ENCODE measurements at regions not wholly inside any gene's neighbourhood (a gene's known extent, or its start where the extent isn't known, plus 50 kb on each side); places are given as distances from the start of the nearest gene placed in this dataset.

DNA sequence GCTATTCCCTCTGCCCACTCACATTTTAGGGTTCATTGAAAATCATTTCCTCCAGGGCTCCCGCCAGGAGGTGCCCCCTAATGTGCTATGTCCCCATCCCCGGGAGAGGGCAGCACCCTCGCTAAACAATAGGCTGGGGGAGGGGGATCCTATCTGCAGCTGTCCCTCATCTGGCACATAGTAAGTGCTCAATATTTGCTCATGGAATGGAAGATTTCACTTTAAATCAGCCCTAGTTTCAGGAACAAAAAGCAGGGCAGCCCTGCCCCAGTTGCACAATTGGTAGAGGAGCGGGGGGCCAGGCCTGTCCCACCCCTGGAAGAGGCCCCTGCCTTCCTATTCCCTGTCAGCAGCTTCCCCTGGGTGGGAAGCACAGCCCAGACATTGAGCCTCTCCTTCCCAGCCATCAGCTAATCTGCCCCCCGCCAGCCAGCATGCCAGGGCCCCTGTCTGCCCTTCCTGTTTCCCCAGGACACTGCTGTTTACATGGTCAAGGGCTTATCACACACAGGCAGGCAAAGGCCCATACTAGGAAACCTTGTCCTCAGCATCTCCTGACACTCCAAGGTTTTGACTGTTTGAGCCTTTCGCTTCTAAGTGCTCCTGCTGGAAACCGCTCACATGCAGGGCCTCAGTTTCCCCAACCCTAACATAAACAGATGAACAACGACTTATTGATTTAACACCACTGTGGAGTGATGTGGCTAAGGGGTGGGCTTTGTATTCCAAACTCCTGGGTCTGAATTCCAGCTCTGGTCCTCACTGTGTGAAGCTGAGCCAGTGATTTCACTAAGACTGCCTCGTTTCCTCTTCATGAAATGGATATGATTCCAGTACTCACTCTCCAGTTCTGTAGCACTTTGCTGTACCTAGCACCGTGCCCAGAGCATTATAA lies 130.7 kb upstream of the ZMIZ1 start:
- no peak for DNase-seq

DNA sequence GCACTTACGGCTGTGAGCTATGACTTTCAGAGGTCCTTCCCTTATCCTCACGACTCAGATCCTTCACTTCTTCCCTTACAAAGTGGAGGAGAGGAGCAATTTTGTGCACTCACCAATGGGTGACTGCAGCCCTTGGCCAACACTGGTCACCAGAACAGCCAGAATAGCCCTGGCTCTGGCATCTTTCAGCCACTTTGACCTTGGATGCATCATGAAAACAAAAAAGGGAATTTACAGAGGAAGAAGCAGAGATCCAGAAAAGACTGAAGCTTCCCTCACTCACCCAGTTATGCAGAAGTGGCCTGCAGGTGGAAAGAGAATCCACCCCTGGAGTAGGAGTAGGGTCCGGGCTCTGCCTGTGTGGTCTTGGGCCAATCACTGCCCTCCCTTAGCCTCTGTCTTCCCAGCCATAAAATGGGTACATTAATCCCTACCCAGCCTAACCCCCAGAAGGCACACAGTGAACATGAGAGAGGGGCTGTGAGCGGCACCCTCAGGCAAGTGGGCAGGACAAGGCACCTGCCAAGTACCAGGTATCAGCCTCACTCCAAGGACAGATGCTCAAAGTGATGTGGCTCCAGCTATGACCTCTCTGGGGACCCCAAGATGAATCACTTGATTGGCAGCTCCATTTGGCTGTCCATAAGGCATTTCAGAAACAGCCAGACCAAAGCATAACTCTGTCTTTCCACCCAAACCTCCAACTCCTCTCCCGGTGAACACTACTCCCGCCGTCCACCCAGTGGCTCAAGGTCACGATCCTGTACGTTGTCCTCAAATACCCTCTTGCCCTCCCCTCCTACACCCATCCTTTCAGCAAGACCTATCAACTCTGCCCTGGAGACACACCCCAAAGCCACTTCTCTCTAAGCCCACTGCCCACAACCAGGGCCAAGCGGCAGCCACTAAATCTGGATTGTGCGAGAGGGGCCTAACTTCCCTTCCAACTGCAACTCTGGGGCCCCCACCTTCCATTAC lies 129.8 kb upstream of the ZMIZ1 start:
- DNase-seq = no peak

DNA sequence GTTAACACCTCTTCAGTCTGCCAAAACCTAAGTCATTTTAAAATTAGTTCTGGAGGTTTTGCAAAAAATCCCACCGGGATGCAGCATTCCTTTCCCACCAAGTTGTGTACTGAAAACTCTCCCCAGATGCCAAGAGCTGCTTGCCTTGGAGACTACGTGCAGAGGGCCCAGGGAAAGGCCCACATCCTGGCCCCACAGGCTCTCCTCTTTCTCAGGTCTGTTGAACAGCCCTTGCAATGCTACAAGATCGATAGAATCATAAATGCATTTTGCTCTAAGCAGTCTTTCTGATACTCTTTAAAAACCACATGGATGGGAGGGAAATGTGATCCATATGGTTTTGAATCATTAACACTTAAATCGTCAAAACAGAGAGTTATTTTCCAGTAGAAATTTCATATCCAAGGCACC lies 126.7 kb upstream of the ZMIZ1 start:
- DNase-seq = no peak

DNA sequence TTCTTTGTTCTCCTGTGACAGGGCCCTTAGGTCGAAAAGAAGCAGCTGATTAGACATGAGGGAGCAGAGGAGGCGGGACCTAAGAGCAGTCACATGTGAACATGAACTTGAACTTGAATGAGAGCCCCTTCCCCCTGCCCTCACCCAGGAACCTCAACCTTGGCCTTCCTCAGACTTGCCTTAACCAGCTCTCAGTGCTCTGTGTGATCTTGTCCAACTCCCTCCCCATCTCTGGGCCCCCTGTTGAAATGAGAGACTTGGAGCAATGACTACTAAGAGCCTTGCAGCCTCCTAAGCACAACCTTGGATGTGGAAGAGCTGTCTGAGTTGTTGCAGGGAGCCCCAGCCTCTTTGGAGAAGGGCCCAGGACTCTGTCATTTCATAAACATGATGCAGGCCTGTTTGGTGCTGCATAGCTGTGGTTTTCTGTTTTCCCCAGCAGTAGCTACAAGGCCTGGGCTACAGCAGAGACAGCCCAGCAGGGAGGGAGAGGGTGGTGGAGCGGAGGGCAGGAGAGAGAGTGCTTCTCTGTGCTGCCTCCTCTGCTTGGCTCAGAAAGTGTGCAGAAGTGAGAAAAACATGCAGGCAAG lies 123.9 kb upstream of the ZMIZ1 start:
- DNase-seq = no peak

DNA sequence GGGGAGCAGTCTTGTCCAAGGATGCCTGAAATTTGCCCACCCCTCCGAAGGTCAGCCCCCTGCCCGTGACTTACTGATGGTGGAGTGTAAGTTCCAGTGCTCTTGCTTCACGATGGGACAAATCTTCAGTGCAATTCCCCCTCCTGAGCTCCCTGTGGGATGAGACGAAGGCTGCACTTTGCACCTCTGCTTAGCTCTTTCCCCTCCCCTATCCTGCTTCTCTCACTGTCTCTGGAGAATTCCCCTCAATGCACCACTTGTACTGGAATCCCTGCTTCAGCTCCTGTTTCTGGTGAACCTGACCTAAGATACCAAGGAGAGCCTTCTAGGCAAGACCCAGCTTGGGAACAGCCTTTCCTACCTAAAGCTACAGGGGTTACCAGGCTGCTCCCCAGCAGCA lies 122.9 kb upstream of the ZMIZ1 start:
- DNase-seq = no peak

DNA sequence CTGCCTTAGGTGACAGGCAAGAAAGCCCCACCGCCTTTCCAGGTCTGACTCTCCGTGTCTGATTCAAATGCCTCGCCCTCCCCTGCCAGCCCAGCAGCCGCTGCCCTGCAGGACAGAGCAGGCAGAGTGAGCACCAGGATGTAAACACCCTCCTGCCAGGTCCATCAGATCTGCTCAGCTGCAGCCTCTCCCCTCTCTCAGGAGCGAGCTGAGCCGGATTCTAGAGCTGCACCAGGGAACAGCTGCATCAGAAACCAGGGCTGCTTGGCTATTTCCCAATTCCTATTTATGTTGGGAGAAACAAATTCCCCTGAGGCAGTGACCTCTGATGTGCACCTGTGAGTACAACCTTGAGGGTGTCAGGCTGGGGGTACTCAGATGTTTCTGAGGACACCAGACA lies 121.5 kb upstream of the ZMIZ1 start:
- DNase-seq = peak; percentile 34

DNA sequence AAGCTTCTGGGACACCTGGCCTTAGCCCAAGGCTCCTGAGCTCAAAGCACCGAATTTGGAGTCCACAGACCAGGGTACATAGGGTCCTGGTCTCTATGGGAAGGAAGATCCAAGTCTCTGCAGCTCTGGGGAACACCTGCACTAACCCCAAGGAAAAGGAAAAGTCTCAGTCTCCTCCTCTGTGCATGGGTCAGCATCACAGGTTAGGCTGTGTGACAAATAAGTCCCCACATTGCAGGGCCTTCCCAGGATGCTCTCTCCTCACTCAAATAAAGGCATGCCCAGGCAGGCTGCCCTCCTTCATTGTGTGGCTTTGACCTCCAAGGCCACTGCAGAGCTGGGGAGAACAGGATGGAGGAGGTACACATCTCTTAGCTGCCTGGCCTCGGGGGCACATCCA lies 121.0 kb upstream of the ZMIZ1 start:
- no peak for DNase-seq

DNA sequence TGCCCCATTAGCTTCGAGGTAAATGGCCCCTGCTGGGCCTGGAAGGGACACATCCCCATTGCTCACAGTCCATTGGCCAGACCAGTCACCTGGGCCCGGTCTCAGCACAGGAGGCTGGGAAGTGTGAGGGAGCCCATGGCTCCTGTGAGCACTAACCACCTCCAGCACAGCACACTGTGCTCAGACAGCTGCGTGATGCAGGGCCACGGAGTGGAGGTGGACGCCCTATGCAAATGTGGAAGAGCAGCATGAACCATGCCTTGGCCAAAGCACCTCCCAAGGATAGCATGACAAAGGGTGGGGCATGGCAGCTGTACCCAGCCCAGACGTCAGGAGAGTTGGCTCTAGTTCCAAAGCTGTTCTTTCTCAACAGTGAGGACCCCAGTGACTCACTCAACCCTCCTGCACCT lies 120.1 kb upstream of the ZMIZ1 start:
- no peak for DNase-seq

DNA sequence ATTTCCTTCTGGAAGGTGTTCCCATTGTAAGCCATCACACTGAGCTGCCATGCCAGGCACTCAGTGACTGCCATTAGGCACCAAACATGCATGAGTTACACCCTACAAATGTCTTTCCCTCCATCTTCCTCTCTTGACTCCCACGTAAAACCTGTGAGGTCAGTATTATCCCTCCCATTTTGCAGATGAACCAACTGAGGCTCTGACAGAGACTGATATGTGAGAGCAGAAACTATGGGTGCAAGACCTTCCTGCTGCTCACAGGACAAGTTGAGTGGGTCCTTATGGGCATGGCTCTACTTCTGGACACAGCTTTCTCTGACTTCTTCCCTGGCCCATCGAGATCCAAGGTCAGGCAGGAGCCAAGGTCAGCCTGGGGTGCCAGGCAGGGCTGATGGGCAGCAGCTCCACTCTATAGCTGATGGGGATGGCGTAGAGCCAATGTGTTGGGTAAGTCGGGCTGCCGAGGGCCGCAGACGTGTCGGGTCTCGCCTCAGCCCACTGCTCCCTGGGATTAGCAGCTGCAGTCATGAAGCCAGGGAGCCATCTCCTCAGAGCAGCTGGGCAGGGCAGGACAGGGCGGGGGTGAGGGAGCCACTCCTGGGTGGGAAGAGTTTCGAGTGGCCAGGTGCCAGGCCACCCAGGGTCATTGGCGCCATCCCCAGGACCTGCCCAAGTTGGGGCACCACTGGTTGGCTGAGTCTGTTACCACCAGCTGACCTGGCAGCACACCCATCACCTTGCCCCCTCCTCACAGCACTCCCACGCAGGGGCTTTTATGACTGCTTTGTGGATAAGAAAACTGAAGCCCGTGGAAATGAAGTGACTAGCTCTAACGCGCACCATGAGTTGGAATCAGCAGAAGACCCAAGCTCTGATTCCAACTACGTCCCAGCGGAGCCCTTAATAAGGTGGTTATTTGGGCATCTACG lies 117.8 kb upstream of the ZMIZ1 start:
- no peak for DNase-seq

DNA sequence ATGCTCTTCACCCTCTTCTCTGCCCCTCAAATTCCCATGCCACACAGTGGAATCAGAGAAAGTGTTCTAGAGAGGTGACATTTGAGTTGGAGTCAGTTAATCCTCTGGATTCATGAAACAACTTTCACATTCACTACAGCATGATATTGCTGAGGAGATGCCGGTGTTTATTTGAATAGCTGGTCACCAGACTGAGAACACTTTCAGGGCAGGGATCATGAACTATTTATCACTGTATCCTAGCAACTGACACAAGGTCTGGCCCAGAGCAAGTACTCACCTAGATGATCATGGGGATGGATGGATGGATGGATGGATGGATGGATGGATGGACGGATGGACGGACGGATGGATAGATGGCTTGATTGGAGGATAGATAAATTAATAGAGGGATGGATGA lies 116.7 kb upstream of the ZMIZ1 start:
- no peak for DNase-seq

DNA sequence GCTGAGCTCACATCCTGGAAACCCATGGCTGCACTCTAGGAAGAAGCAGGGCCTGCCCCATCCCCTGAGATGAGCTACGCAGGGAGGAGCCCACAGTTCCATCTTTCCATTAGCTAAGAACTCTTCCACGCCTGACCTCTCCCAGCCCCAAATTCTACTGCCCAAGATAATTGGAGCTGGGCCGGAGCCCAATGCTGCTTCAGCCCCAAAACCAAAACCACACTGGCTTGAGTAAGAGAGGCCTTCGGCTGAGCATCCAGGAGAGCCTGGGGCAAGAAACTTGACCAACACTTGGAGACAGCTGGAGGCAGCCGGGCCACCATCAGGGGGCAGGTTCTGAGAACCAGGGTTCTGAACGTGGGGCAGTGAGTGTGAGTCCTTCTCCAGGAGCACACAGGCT lies 116.1 kb upstream of the ZMIZ1 start:
- DNase-seq = no peak

DNA sequence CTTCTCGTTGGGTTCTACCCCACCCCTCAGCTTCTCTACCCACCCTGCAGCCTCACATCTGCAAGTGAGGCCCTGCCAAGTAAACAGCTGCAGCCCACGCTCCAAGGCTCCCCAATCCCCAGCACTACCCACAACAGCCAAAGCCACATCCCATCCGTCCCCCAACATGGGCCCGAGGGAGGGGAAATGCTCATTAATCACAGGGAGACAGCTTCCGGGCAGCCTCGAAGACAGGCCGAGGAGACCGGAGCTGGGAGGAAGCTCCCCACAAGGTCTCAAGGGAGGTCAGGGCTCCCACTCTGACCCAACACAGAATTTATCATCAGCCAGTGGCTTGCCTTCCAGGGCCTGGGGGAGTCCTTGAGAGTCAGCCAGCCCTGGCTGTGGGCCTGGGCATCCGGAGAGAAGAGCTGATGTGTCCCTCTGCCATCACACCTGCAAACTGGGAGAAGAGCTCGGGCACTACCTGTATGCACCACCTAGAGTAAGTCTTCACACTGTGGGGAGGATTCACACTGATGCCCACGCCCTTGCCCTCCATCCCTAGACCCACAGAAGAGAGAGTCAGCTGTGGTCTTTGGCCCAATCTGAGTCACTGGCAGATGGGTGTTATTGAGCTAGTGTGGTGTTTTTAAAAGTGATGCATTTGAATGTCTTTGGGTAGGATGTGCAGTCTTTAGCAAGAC lies 115.5 kb upstream of the ZMIZ1 start:
- DNase-seq = no peak

DNA sequence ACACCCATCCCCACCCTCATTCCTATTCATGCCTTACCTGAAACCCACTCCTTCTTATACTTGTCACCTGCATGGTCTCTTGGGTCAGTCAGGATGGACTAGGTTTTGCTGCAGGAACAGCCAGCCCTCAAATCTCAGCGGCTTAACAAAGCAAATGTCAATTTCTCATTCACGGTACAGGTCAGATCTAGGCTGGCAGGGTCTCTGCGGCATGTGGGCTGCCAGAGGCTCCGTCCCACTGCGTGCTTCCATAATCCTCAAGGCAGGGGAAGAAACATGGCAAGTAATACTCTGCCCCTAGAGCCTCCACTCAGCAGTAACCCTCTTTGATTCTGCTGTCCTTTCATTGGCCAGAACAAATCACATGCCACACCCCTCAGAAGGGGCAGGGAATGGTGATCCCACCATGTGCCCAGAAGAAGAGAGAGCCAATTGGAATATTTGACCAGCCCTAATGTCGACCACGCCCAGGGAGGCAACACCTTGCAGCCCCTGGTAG lies 114.9 kb upstream of the ZMIZ1 start:
- no peak for DNase-seq

DNA sequence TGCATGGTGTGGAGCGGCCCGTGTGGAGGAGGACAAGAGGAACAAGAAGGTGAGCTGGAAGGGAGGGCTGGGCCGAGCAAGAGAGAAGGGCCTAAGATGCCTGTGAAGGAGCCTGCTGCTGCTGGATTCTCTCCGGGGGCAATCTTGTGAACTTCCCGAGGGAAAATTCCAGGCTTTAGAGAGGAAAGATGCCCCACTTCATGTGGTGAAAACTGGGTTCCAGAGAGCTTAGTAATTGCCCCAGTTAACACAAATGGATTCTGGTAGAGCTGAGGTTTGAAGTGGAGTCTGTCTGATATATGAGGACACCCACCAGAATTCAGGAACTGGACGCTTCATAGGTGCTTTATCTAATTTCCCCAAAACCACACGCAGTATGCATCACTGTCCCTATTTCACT lies 114.1 kb upstream of the ZMIZ1 start:
- no peak for DNase-seq

DNA sequence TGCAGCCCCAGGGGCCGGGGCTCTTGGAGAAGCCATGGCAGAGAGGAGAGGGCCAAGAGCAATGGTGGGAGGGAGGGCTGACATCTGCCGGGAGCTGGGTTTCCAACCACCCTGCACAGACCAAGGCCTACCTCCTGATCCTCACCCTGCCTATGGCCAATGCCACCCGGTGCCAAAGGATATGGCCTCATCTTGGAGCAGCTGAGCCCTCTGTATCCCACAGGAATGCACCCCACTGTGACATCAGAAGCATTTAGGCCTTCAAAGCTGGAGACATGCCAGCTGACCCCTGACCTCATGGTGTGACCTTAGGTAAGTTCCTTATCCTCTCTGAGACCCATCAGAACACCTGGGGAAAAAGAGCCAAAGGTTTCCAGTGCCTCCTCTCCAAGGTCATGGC lies 113.6 kb upstream of the ZMIZ1 start:
- no peak for DNase-seq

DNA sequence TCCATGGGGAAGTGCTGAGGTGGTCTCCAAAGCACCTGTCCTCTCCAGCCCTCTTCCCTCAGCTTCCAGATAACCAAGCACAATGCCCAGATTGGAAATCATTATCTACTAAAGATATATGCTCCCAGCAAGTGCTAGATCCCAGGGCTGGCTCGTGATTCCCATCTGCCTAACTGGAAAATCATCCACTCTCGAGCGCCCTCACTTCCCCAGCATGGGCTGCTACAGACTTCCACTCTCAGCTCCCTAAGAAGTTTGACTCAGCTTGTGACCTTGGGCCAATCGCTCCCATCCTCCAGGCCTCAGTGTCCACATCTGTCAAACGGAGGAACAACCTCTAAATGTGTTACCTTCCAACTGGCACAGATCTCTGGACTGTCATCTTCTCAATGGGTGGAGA lies 112.4 kb upstream of the ZMIZ1 start:
- no peak for DNase-seq

DNA sequence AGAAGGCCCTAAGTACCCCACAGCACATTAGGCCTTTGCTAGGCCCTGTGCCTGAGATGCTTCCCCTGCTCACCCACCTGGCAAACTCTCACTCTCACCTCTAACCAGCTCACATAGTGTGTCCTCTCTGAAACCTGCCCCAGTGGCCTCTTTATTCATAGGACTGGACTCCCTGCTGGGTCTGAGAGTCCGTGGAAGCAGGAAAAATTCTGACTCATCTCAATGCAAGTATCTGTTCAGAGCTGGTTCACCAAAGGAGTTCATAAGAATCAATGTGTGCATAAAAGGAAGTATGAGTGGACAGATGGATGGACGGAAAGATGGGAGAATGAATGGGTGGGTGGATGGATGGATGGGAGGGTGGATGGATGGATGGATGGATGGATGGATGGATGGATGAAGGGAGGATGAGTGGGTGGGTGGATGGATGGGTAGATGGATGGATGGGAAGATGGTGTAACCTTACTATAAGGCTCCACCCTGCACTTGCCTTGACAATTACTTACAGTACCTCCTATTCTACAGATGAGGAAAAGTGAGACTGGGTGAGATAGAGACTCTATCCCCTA lies 111.2 kb upstream of the ZMIZ1 start:
- no peak for DNase-seq

DNA sequence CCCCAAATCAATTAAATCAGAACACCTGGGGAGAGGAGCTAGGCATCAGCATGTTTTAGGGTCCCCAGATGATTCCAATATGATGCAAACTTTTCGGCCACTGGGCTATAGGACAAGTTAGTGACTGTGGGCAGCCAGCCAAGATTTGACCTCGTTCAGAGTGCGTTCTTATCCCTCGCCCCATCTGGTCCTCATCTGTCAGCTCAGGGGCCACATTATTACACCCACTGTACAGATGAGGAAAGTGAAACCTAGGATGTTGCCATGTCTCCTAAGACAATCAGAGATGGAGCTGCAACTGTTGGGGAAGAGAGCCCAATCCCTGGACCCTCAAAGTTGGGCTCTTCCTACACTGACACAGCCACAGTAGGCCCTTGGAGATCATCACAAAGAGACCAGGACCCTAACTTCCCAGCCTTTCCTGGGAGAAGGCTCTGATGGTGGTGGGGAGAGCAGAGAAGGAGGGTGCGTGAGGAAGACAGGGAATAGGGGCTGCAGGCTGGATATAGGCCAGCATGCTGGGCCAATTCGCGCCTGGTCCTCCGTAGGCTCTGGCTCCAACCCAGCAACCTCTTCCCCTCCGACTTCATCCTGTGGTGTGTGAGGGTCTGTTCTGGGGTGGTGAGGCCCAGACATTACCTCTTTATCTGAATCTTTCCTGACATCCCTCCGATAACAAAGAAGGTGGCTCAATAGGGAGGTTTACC lies 109.4 kb upstream of the ZMIZ1 start:
- DNase-seq = no peak

DNA sequence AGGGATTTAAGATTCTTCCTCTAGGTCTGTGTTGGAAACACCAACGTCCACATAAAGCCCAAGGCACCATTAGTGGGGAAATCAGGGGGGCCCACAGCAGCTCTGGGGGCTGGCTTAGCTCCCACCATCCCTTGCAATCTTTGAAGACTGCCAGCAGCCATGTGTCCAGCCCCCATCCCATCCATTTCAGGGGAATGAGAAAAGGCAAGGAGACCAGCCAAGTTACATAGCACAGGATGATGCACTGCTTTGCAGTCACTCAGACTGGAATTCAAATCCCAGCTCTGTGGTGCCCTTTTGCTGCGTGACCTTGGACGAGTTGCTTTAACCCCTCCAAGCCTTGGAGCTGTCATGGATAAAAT lies 108.9 kb upstream of the ZMIZ1 start:
- DNase-seq = no peak

DNA sequence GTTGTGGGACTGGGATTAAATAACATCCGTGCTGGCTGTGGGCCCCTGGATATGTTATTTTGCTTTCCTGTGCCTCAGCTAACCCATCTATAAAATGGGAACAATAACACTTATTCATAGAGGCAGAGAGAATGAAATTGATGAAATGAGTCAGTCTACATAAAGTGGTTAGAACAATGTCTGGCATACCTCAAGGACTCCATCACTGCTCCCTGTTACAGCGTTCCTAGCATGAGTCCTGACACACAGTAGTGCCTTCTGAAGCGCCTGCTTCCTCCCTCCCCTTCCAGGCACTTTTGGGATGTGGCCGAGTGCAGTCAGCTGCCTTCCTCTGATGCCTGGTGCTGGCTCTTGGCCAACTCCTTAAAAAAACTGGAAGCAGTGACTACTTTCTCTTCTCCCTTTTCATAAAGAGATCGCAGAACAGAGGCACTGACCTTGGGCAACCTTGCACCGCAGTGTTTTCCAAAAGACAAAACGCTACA lies 108.4 kb upstream of the ZMIZ1 start:
- no peak for DNase-seq
